DND-41 (cell line): ENCODE measurements at regions not wholly inside any gene's neighbourhood (a gene's known extent, or its start where the extent isn't known, plus 50 kb on each side); places are given as distances from the start of the nearest gene placed in this dataset.

Experiments used
- ATAC-seq: fragments of 200-7000 bp; cut with Tn5 transposase; 3 replicates; pipeline ENCODE4 v1.9.1; 2021; ENCODE audit warnings: low read depth; ENCODE audit not compliant: insufficient read depth
- DNase-seq: peaks from one replicate; pipeline ENCODE4 v3.0.0-alpha.2; 2020
- H2AFZ ChIP-seq: 2 replicates; pipeline ENCODE4 v1.6.0; 2012; ENCODE audit warnings: low read depth, low read length
- H3K27ac ChIP-seq: 2 replicates; pipeline ENCODE4 v1.5.1; 2012; ENCODE audit warnings: low read length, inconsistent platforms
- H3K27me3 ChIP-seq: fragments of 200-600 bp; sonication (generic); 2 replicates; pipeline ENCODE4 v1.6.0; 2012; ENCODE audit warnings: low read length, mild to moderate bottlenecking, inconsistent platforms; ENCODE audit not compliant: insufficient read depth, poor library complexity
- H3K36me3 ChIP-seq: 2 replicates; pipeline ENCODE4 v1.5.1; 2012; ENCODE audit warnings: low read length, inconsistent platforms; ENCODE audit not compliant: insufficient read depth
- H3K4me1 ChIP-seq: 2 replicates; pipeline ENCODE4 v1.5.1; 2012; ENCODE audit warnings: mild to moderate bottlenecking, low read length; ENCODE audit not compliant: insufficient read depth
- H3K4me2 ChIP-seq: 2 replicates; pipeline ENCODE4 v1.6.0; 2012; ENCODE audit warnings: mild to moderate bottlenecking, moderate library complexity, low read length, inconsistent platforms; ENCODE audit not compliant: insufficient read depth
- H3K4me3 ChIP-seq, 2 experiments: fragments of 200-600 bp in 1 of 2; shearing (Covaris generic) in 1 of 2; 2 replicates each; pipeline ENCODE4 v1.5.1; 2012 to 2016; ENCODE audit warnings: inconsistent platforms in 2 of 2, low read length in 2 of 2, mild to moderate bottlenecking in 2 of 2, low read depth in 1 of 2, moderate library complexity in 1 of 2
- H3K79me2 ChIP-seq: 2 replicates; pipeline ENCODE4 v1.6.0; 2012; ENCODE audit warnings: low read length, inconsistent platforms; ENCODE audit not compliant: insufficient read depth
- H3K9ac ChIP-seq: 2 replicates; pipeline ENCODE4 v1.6.0; 2012; ENCODE audit warnings: low read depth, mild to moderate bottlenecking, inconsistent platforms, low read length, moderate library complexity
- H3K9me3 ChIP-seq: 2 replicates; pipeline ENCODE4 v1.5.1; 2012; ENCODE audit warnings: low read length, moderate library complexity, mild to moderate bottlenecking, inconsistent platforms; ENCODE audit not compliant: insufficient read depth, severe bottlenecking
- H4K20me1 ChIP-seq: 2 replicates; pipeline ENCODE4 v1.6.0; 2012; ENCODE audit warnings: low read length; ENCODE audit not compliant: insufficient read depth
- CTCF ChIP-seq: IDR thresholded peaks from 2 replicates; pipeline ENCODE4 v1.5.1; 2012; ENCODE audit warnings: borderline replicate concordance, low read length, moderate library complexity, mild to moderate bottlenecking; ENCODE audit not compliant: poor library complexity, severe bottlenecking; ENCODE audit errors: extremely low read depth
- EZH2 ChIP-seq: IDR thresholded peaks from 3 replicates; pipeline ENCODE4 v1.6.1; 2012; ENCODE audit warnings: borderline replicate concordance, low read depth, mild to moderate bottlenecking, moderate library complexity, low read length, inconsistent platforms; ENCODE audit not compliant: severe bottlenecking

GRCh38 chr3:194282436-194283122 lies 68.5 kb downstream of the CPN2 start:
- no peaks in the 10 kb centered on the region for H3K79me2 ChIP-seq
- no peak overlapping the region for H2AFZ ChIP-seq
- H3K27ac ChIP-seq: no peak overlapping the region
- TF ChIP-seq EZH2 (no peak), CTCF (no peak)
- H4K20me1 ChIP-seq: no peaks in the 10 kb centered on the region
- no peaks in the 10 kb centered on the region for H3K27me3 ChIP-seq
- H3K9me3 ChIP-seq: no peaks in the 10 kb centered on the region
- H3K4me2 ChIP-seq: no peak overlapping the region
- ATAC-seq (no peak), DNase-seq (no peak)
- peaks cover 11% of the 10 kb centered on the region for H3K4me1 ChIP-seq
- H3K4me3 ChIP-seq: no peak overlapping the region
- H3K36me3 ChIP-seq: no peaks in the 10 kb centered on the region
- no peak overlapping the region for H3K9ac ChIP-seq

DNA sequence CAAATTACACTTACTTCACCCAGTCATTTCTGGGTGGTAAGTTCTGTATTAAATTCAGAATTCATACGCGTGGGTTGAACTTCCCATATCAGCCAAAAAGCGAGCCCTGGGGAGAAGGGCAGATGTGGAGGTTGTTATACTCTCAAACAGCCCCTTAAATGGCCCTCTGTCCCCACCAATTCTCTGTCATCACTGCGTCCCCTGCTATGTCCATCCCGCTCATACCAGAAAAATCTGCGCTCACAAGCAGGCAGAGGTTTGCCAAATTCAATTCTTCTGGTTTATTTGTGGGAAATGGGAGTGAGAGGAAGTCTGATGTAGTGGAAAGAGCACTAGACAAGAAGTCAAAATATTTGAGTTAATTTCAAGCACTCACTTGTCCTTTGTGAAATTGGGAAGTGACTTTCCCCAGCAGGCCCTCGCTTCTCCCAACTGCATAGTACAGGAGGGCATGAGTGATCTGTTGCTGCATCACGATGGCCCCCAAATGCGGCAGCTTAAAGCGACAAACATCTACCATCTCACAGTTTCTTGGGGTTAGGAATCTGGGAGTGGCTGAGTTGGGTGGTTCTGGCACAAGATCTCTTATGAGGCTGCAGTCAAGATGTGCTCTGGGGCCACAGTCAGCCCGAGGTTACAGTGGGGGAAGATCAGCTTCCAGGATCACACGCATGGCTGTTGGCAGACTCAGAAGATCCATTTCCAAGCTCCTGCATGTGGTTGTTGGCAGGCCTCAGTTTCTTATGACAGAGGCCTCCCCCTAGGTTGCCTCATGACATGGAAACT lies 67.7 kb downstream of the CPN2 start:
- Histone ChIP-seq H2AFZ (no peak overlapping the region), H4K20me1 (no peaks in the 10 kb centered on the region), H3K4me3 (no peak overlapping the region), H3K27me3 (no peaks in the 10 kb centered on the region), H3K79me2 (no peaks in the 10 kb centered on the region), H3K36me3 (no peaks in the 10 kb centered on the region), H3K27ac (no peak overlapping the region), H3K9me3 (no peaks in the 10 kb centered on the region), H3K9ac (no peak overlapping the region), H3K4me2 (no peak overlapping the region), H3K4me1 (peaks cover 7% of the 10 kb centered on the region)
- ATAC-seq (no peak), DNase-seq (no peak)
- TF ChIP-seq EZH2: no peak
- no peak for TF ChIP-seq CTCF

GRCh38 chr3:194284351-194284750 lies 66.8 kb downstream of the CPN2 start:
- no peak overlapping the region for H2AFZ ChIP-seq
- no peaks in the 10 kb centered on the region for H3K9me3 ChIP-seq
- no peak overlapping the region for H3K9ac ChIP-seq
- ATAC-seq: no peak
- H3K4me1 ChIP-seq: peaks cover 6% of the 10 kb centered on the region; the same call in 1 of the 2 replicates
- no peak overlapping the region for H3K4me3 ChIP-seq
- H3K27ac ChIP-seq: no peak overlapping the region
- H3K79me2 ChIP-seq: no peaks in the 10 kb centered on the region
- no peak overlapping the region for H3K4me2 ChIP-seq
- no peaks in the 10 kb centered on the region for H3K27me3 ChIP-seq
- TF ChIP-seq EZH2 (no peak), CTCF (no peak)
- H3K36me3 ChIP-seq: no peaks in the 10 kb centered on the region
- DNase-seq: no peak
- H4K20me1 ChIP-seq: no peaks in the 10 kb centered on the region
